ENCODE measurements at regions not wholly inside any gene's neighbourhood (a gene's known extent, or its start where the extent isn't known, plus 50 kb on each side); places are given as distances from the start of the nearest gene placed in this dataset.

DNA sequence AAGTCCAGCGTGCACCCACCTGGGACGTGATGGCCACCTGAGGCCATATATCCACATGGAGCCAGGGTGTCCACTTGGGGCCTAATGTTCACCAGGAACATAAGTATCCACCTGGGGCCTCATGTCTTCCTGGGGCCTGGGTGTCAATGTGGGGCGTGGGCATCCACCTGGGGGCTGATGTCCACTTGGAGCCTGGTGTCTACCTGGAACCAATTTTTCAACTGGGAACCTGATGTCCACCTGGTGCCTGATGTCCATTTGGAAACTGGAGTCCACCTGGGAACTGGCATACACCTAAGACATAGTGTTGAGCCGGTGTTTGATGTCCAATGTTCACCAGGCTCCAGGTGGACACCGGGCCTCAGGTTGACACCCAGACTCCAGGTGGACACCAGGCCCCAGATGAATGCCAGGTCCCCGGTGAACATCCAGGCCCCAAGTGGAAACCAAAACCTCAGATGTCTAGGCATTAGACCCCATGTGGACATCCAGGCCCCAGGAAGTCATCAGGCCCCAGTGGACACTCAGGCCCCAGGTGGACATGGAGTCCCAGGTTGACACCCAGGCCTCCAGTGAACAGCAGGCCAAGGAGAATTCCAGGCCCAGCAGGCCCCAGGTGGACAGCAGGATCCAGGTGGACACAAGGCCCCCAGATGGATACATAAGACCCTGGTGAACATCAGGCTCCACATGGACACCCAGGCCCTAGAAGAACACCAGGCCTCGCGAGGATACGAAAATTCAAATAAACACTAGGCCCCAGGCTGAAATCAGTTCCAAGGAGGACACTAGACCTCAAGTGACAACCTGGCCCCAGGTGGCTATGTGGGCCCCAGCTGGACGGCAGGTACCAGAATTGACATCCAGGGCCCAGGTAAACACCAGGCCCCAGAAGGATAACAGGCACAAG, 56.0 kb upstream of the SEPTIN5 start:
- H3K9ac ChIP-seq (ENCODE audit: extremely low read depth, insufficient read length, low read length): no peak overlapping the region
- H3T11ph ChIP-seq (ENCODE audit: low read length): no peak overlapping the region
- Mint-ChIP-seq H3K36me3 (ENCODE audit: insufficient read depth in 1 of 3, low read depth in 3 of 3) (no peaks in the 10 kb centered on the region), H3K27ac (peak overlapping the region in 1 of 3 experiments; percentile 35; a peak in 1 of 7 replicates), H3K27me3 (ENCODE audit: low read depth) (peaks cover 1% of the 10 kb centered on the region; the same call in 1 of the 2 replicates), H3K9me3 (no peaks in the 10 kb centered on the region), H3K4me3 (no peak overlapping the region), H3K4me1 (peaks cover 11 to 16% of the 10 kb centered on the region in 2 experiments)
- no peak overlapping the region for H4K8ac ChIP-seq (replicated peaks; ENCODE audit: insufficient read length, low read depth, low read length)
- H3K27ac ChIP-seq (ENCODE audit: insufficient read length, low read depth, low read length): no peak overlapping the region
- H3K79me1 ChIP-seq (ENCODE audit: insufficient read depth, low read depth, low read length, poor library complexity, severe bottlenecking): no peaks in the 10 kb centered on the region
- TF ChIP-seq, protein P1, sequence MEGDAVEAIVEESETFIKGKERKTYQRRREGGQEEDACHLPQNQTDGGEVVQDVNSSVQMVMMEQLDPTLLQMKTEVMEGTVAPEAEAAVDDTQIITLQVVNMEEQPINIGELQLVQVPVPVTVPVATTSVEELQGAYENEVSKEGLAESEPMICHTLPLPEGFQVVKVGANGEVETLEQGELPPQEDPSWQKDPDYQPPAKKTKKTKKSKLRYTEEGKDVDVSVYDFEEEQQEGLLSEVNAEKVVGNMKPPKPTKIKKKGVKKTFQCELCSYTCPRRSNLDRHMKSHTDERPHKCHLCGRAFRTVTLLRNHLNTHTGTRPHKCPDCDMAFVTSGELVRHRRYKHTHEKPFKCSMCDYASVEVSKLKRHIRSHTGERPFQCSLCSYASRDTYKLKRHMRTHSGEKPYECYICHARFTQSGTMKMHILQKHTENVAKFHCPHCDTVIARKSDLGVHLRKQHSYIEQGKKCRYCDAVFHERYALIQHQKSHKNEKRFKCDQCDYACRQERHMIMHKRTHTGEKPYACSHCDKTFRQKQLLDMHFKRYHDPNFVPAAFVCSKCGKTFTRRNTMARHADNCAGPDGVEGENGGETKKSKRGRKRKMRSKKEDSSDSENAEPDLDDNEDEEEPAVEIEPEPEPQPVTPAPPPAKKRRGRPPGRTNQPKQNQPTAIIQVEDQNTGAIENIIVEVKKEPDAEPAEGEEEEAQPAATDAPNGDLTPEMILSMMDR (conservative IDR thresholded peaks at IDR 0.05): no peak
- no peak overlapping the region for H2BK15ac ChIP-seq (ENCODE audit: low read depth, low read length)
- no peak overlapping the region for H3K4ac ChIP-seq (ENCODE audit: low read depth, low read length)
- no peak for DNase-seq
- no peak overlapping the region for H2BK120ac ChIP-seq (ENCODE audit: low read depth, low read length, poor library complexity, severe bottlenecking)
- H2BK12ac ChIP-seq (ENCODE audit: insufficient read length, low read depth, low read length): no peak overlapping the region
- H4K91ac ChIP-seq (ENCODE audit: insufficient read length, low read depth, low read length): no peak overlapping the region
- no peak overlapping the region for H3K56ac ChIP-seq (ENCODE audit: insufficient read length, low read depth, low read length)
- H3K79me2 ChIP-seq (ENCODE audit: insufficient read depth, low read length): no peaks in the 10 kb centered on the region
- no peak overlapping the region for H3K4me2 ChIP-seq (ENCODE audit: insufficient read depth, insufficient read length, low read length)
- H3K14ac ChIP-seq (ENCODE audit: insufficient read depth, low read length): no peak overlapping the region; the same call in 1 of the 2 replicates
- H2AFZ ChIP-seq (ENCODE audit: low read length): no peak overlapping the region
- no peaks in the 10 kb centered on the region for H4K20me1 ChIP-seq (ENCODE audit: control insufficient read depth, insufficient read depth, insufficient read length)
- no peaks in the 10 kb centered on the region for H3K23me2 ChIP-seq (ENCODE audit: insufficient read length, low read depth, low read length, poor library complexity, severe bottlenecking)
- no CpG with 5 or more reads among the region's 10 CpGs for WGBS (ENCODE audit: extremely low coverage, insufficient read length, low lambda C conversion rate)
- no peak overlapping the region for H3K23ac ChIP-seq (ENCODE audit: insufficient read length, low read depth, low read length)
- no peak overlapping the region for H3K18ac ChIP-seq (ENCODE audit: insufficient read length, low read depth, low read length)
- H3K9me3 ChIP-seq (ENCODE audit: control insufficient read depth, low read depth, low read length): no peaks in the 10 kb centered on the region
- no peak overlapping the region for H4K5ac ChIP-seq (ENCODE audit: insufficient read length, low read depth, low read length)
- no peak overlapping the region for H2BK5ac ChIP-seq (ENCODE audit: insufficient read length, low read length)
- no peak overlapping the region for H2AK5ac ChIP-seq (ENCODE audit: insufficient read length, low read length)
- no peaks in the 10 kb centered on the region; the same call in 1 of the 2 replicates for H3K4me1 ChIP-seq (ENCODE audit: insufficient read depth, low read length)
- H3K27me3 ChIP-seq (ENCODE audit: insufficient read depth, low read length): no peaks in the 10 kb centered on the region
- H2BK20ac ChIP-seq (ENCODE audit: low read depth, low read length, poor library complexity, severe bottlenecking): no peak overlapping the region

All from H9 (cell line).